HG02642 (cell line): ENCODE measurements at regions not wholly inside any gene's neighbourhood (a gene's known extent, or its start where the extent isn't known, plus 50 kb on each side); places are given as distances from the start of the nearest gene placed in this dataset.
"Not testable (repeated sequence)": the region's sequence is repeated elsewhere in the genome, so short reads cannot be mapped to it uniquely, and the experiment has no call there.

Experiments
- ATAC-seq: cut with Tn5 transposase; IDR thresholded peaks from one replicate; pipeline ENCODE4 v1.9.1; 2021; ENCODE audit warnings: mild to moderate bottlenecking; ENCODE audit not compliant: unreplicated experiment, poor library complexity

GRCh38 chr4:11069581-11070211 lies 359.0 kb downstream of the HS3ST1 start:
- no peak for ATAC-seq

- ATAC-seq, result no peak
These were observed 359.6 kb downstream of the HS3ST1 start for GRCh38 chr4:11069083-11069482.

GRCh38 chr4:11066584-11066983 lies 362.1 kb downstream of the HS3ST1 start:
- ATAC-seq, result not testable (repeated sequence)

- ATAC-seq, result not testable (repeated sequence)
These were observed 368.1 kb downstream of the HS3ST1 start for GRCh38 chr4:11060637-11061036.

- ATAC-seq, result not testable (repeated sequence)
These were observed 370.4 kb upstream of the CLNK start for GRCh38 chr4:11054937-11055336.

GRCh38 chr4:11053601-11054220 lies 369.1 kb upstream of the CLNK start:
- no peak for ATAC-seq

- no peak for ATAC-seq
These were observed 366.6 kb upstream of the CLNK start for GRCh38 chr4:11051181-11051580.

- ATAC-seq, result no peak
These were observed 366.2 kb upstream of the CLNK start for GRCh38 chr4:11050766-11051165.

- ATAC-seq, result no peak
These were observed 364.4 kb upstream of the CLNK start for GRCh38 chr4:11049001-11049400.

- no peak for ATAC-seq
These were observed 358.2 kb upstream of the CLNK start for GRCh38 chr4:11042760-11043159.

- no peak for ATAC-seq
These were observed 355.1 kb upstream of the CLNK start for GRCh38 chr4:11039634-11040131.

- no peak for ATAC-seq
These were observed 354.4 kb upstream of the CLNK start for GRCh38 chr4:11038926-11039325.

- ATAC-seq, result no peak
These were observed 353.1 kb upstream of the CLNK start for GRCh38 chr4:11037637-11038036.

GRCh38 chr4:11028334-11028733 lies 343.8 kb upstream of the CLNK start:
- ATAC-seq, result no peak

GRCh38 chr4:11021333-11021732 lies 336.8 kb upstream of the CLNK start:
- no peak for ATAC-seq

GRCh38 chr4:11019451-11020240 lies 335.1 kb upstream of the CLNK start:
- ATAC-seq, result no peak

- ATAC-seq, result peak; percentile 46
These were observed 329.6 kb upstream of the CLNK start for GRCh38 chr4:11014199-11014598.

- ATAC-seq, result no peak
These were observed 328.6 kb upstream of the CLNK start for GRCh38 chr4:11013094-11013664.

- no peak for ATAC-seq
These were observed 326.7 kb upstream of the CLNK start for GRCh38 chr4:11011249-11011648.

GRCh38 chr4:11010624-11011023 lies 326.1 kb upstream of the CLNK start:
- ATAC-seq, result no peak

GRCh38 chr4:11009281-11009680 lies 324.7 kb upstream of the CLNK start:
- no peak for ATAC-seq
